ENCODE measurements at regions not wholly inside any gene's neighbourhood (a gene's known extent, or its start where the extent isn't known, plus 50 kb on each side); places are given as distances from the start of the nearest gene placed in this dataset.

DNA sequence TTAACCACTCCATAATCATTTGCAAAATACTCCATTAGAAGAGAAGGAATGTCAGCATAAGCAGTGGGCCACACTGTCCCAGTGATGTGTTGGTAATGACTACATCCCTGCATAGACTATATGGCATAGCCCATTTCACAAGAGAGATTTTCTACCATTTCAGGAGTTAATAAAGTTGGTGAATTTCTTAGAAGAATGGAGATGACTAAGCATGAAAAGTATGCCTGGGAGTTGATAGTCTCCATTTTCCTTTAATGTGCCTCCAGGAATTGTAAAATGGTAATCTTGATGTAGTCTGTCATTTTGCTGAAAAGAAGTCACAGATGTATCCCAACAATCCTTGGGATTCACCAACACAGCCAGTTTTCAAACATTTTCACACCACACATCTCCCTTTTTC is 608.8 kb upstream of the CHRM3 start:
- TF ChIP-seq, protein P1, sequence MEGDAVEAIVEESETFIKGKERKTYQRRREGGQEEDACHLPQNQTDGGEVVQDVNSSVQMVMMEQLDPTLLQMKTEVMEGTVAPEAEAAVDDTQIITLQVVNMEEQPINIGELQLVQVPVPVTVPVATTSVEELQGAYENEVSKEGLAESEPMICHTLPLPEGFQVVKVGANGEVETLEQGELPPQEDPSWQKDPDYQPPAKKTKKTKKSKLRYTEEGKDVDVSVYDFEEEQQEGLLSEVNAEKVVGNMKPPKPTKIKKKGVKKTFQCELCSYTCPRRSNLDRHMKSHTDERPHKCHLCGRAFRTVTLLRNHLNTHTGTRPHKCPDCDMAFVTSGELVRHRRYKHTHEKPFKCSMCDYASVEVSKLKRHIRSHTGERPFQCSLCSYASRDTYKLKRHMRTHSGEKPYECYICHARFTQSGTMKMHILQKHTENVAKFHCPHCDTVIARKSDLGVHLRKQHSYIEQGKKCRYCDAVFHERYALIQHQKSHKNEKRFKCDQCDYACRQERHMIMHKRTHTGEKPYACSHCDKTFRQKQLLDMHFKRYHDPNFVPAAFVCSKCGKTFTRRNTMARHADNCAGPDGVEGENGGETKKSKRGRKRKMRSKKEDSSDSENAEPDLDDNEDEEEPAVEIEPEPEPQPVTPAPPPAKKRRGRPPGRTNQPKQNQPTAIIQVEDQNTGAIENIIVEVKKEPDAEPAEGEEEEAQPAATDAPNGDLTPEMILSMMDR (IDR thresholded peaks at IDR 0.05; ENCODE audit: low read depth, low read length, missing input control) = no peak
- TF ChIP-seq, protein P2, sequence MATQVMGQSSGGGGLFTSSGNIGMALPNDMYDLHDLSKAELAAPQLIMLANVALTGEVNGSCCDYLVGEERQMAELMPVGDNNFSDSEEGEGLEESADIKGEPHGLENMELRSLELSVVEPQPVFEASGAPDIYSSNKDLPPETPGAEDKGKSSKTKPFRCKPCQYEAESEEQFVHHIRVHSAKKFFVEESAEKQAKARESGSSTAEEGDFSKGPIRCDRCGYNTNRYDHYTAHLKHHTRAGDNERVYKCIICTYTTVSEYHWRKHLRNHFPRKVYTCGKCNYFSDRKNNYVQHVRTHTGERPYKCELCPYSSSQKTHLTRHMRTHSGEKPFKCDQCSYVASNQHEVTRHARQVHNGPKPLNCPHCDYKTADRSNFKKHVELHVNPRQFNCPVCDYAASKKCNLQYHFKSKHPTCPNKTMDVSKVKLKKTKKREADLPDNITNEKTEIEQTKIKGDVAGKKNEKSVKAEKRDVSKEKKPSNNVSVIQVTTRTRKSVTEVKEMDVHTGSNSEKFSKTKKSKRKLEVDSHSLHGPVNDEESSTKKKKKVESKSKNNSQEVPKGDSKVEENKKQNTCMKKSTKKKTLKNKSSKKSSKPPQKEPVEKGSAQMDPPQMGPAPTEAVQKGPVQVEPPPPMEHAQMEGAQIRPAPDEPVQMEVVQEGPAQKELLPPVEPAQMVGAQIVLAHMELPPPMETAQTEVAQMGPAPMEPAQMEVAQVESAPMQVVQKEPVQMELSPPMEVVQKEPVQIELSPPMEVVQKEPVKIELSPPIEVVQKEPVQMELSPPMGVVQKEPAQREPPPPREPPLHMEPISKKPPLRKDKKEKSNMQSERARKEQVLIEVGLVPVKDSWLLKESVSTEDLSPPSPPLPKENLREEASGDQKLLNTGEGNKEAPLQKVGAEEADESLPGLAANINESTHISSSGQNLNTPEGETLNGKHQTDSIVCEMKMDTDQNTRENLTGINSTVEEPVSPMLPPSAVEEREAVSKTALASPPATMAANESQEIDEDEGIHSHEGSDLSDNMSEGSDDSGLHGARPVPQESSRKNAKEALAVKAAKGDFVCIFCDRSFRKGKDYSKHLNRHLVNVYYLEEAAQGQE (IDR thresholded peaks at IDR 0.05) = no peak
- TF ChIP-seq SP1 (IDR thresholded peaks at IDR 0.05) (no peak), TAF1 (conservative IDR thresholded peaks at IDR 0.05) (no peak), GABPA (IDR thresholded peaks at IDR 0.05 in 1 of 2, conservative IDR thresholded peaks at IDR 0.05 in 1 of 2) (no peak), YY1 (IDR thresholded peaks at IDR 0.05) (no peak)
- TF ChIP-seq, protein P3, sequence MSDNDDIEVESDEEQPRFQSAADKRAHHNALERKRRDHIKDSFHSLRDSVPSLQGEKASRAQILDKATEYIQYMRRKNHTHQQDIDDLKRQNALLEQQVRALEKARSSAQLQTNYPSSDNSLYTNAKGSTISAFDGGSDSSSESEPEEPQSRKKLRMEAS (IDR thresholded peaks at IDR 0.05) = no peak
